KMS-11 (cell line): ENCODE measurements at regions not wholly inside any gene's neighbourhood (a gene's known extent, or its start where the extent isn't known, plus 50 kb on each side); places are given as distances from the start of the nearest gene placed in this dataset.

Experiments
- H2AFZ ChIP-seq: fragments of 200-600 bp; sonication (generic); 2 replicates; pipeline ENCODE4 v1.6.1; 2016; ENCODE audit warnings: antibody characterized with exemption, mixed run types, low read depth
- H3K27ac ChIP-seq: fragments of 200-600 bp; sonication (generic); 2 replicates; pipeline ENCODE4 v1.6.1; 2016; ENCODE audit warnings: mild to moderate bottlenecking, mixed run types
- H3K27me3 ChIP-seq: fragments of 200-600 bp; sonication (generic); 2 replicates; pipeline ENCODE4 v1.6.1; 2017; ENCODE audit warnings: mild to moderate bottlenecking, low read depth, mixed run types, moderate library complexity; ENCODE audit not compliant: insufficient read depth
- H3K36me3 ChIP-seq: fragments of 200-600 bp; sonication (generic); 2 replicates; pipeline ENCODE4 v1.6.1; 2017; ENCODE audit warnings: mild to moderate bottlenecking, mixed run types; ENCODE audit not compliant: insufficient read depth
- H3K4me1 ChIP-seq: fragments of 200-600 bp; sonication (generic); 2 replicates; pipeline ENCODE4 v1.6.1; 2016; ENCODE audit warnings: mild to moderate bottlenecking, low read depth, mixed run types; ENCODE audit not compliant: poor library complexity, severe bottlenecking
- H3K4me2 ChIP-seq: fragments of 200-600 bp; sonication (generic); 2 replicates; pipeline ENCODE4 v1.7.0; 2016; ENCODE audit warnings: mild to moderate bottlenecking, mixed run types
- H3K4me3 ChIP-seq: fragments of 200-600 bp; sonication (generic); IDR thresholded peaks from 2 replicates; pipeline ENCODE4 v1.6.1; 2017; ENCODE audit warnings: low read depth, low read length, mixed read lengths; ENCODE audit not compliant: insufficient read depth
- H3K79me2 ChIP-seq: fragments of 200-600 bp; sonication (generic); 2 replicates; pipeline ENCODE4 v1.6.1; 2016; ENCODE audit warnings: low read depth, mixed run types; ENCODE audit not compliant: insufficient read depth
- H3K9ac ChIP-seq: fragments of 200-600 bp; sonication (generic); 2 replicates; pipeline ENCODE4 v1.6.1; 2016; ENCODE audit warnings: mild to moderate bottlenecking, mixed run types
- H4K20me1 ChIP-seq: fragments of 200-600 bp; sonication (generic); 2 replicates; pipeline ENCODE4 v1.6.1; 2016; ENCODE audit warnings: mild to moderate bottlenecking, mixed run types; ENCODE audit not compliant: insufficient read depth
- CTCF ChIP-seq: fragments of 200-600 bp; sonication (generic); conservative IDR thresholded peaks from 2 replicates; pipeline ENCODE4 v1.6.1; 2017; ENCODE audit warnings: low read depth, mild to moderate bottlenecking, antibody characterized with exemption, low read length, moderate library complexity, mixed read lengths

- H3K27ac ChIP-seq = peak overlapping the region; percentile 29
- H3K4me2 ChIP-seq = peak overlapping the region; percentile 33
- no peaks in the 10 kb centered on the region for H3K27me3 ChIP-seq
- H3K9ac ChIP-seq = no peak overlapping the region
- H2AFZ ChIP-seq = no peak overlapping the region
- no peaks in the 10 kb centered on the region for H3K79me2 ChIP-seq
- H4K20me1 ChIP-seq = no peaks in the 10 kb centered on the region
- H3K4me3 ChIP-seq = no peak overlapping the region
- no peaks in the 10 kb centered on the region for H3K36me3 ChIP-seq
- no peak for TF ChIP-seq CTCF
- peaks cover 37% of the 10 kb centered on the region for H3K4me1 ChIP-seq
Measured at GRCh38 chr6:140773276-140773675, 1359.4 kb upstream of the GJE1 start.

- Histone ChIP-seq H4K20me1 (no peaks in the 10 kb centered on the region), H2AFZ (no peak overlapping the region), H3K36me3 (no peaks in the 10 kb centered on the region), H3K27me3 (no peaks in the 10 kb centered on the region), H3K4me3 (no peak overlapping the region), H3K9ac (no peak overlapping the region), H3K4me2 (0 out of 2 replicates have a peak overlapping the region, but pooled peaks have one; percentile 33), H3K79me2 (no peaks in the 10 kb centered on the region), H3K4me1 (peaks cover 37% of the 10 kb centered on the region), H3K27ac (no peak overlapping the region)
- TF ChIP-seq CTCF = no peak
Measured at GRCh38 chr6:140772576-140772975, 1360.1 kb upstream of the GJE1 start.

DNA sequence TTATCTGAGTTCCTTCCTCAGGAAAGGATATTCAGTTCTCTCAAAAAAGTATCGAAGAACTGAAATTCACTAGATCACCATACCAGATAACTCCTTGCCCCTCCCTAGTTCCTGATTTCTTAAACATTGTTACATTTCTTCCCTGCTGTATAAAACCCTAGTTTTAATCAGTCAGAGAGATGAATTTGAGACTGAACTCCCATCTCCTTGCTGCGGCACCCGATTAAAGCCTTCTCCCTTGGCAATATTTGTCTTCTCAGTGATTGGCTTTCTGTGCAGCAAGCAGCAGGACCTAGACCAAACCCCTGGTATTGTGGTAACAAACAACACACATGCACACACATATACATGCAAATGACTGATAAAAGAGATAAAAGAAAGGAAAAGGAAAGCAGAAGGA is 1364.6 kb upstream of the GJE1 start:
- Histone ChIP-seq H3K4me3 (no peak overlapping the region), H3K27ac (no peak overlapping the region), H3K9ac (no peak overlapping the region), H3K27me3 (no peaks in the 10 kb centered on the region), H2AFZ (no peak overlapping the region), H3K36me3 (no peaks in the 10 kb centered on the region), H3K79me2 (no peaks in the 10 kb centered on the region), H3K4me2 (no peak overlapping the region), H4K20me1 (no peaks in the 10 kb centered on the region), H3K4me1 (peaks cover 7% of the 10 kb centered on the region)
- TF ChIP-seq CTCF = no peak

- Histone ChIP-seq H4K20me1 (no peaks in the 10 kb centered on the region), H3K4me1 (no peaks in the 10 kb centered on the region), H3K27me3 (no peaks in the 10 kb centered on the region), H3K36me3 (no peaks in the 10 kb centered on the region), H2AFZ (no peak overlapping the region), H3K27ac (no peak overlapping the region), H3K4me2 (no peak overlapping the region), H3K9ac (no peak overlapping the region), H3K79me2 (no peaks in the 10 kb centered on the region), H3K4me3 (no peak overlapping the region)
- TF ChIP-seq CTCF = no peak
Measured at GRCh38 chr6:140766999-140767398, 1365.7 kb upstream of the GJE1 start.
